Cardiac fibroblast (primary cell): ENCODE measurements at regions not wholly inside any gene's neighbourhood (a gene's known extent, or its start where the extent isn't known, plus 50 kb on each side); places are given as distances from the start of the nearest gene placed in this dataset.

Experiments used
- DNase-seq, 2 donors: peaks; one replicate each; pipeline versions ENCODE4 v3.0.0 to v3.0.0-alpha.2; 2010; ENCODE audit warnings: low read depth in 2 of 2
- H3K4me3 ChIP-seq, 2 donors: replicated peaks in 1 of 2; 1 replicate in 1 of 2; 2 replicates in 1 of 2; pipeline ENCODE4 v1.5.1; 2011; ENCODE audit warnings: low read depth in 2 of 2, low read length in 2 of 2, mild to moderate bottlenecking in 2 of 2, moderate library complexity in 1 of 2
- CTCF ChIP-seq: IDR thresholded peaks from one replicate; pipeline ENCODE4 v1.5.1; 2011; ENCODE audit warnings: low read depth, mild to moderate bottlenecking, low read length, inconsistent platforms

GRCh38 chr7:16066805-16067459 lies 354.4 kb downstream of the CRPPA start:
- no peak overlapping the region for H3K4me3 ChIP-seq
- no peak for TF ChIP-seq CTCF
- DNase-seq = peak; percentile 38 to 53

GRCh38 chr7:16065939-16066338 lies 355.4 kb downstream of the CRPPA start:
- TF ChIP-seq CTCF = no peak
- no peak for DNase-seq
- H3K4me3 ChIP-seq = no peak overlapping the region

GRCh38 chr7:16063716-16064675 lies 357.3 kb downstream of the CRPPA start:
- TF ChIP-seq CTCF = no peak
- DNase-seq = peak; percentile 32 to 63

GRCh38 chr7:16063221-16063620 lies 358.1 kb downstream of the CRPPA start:
- TF ChIP-seq CTCF = no peak
- no peak for DNase-seq
- H3K4me3 ChIP-seq = no peak overlapping the region

More at GRCh38 chr7:16063716-16064675, 357.3 kb downstream of the CRPPA start:
- H3K4me3 ChIP-seq = no peak overlapping the region

GRCh38 chr7:16062269-16062668 lies 359.1 kb downstream of the CRPPA start:
- no peak overlapping the region for H3K4me3 ChIP-seq
- DNase-seq = peak; percentile 73 to 90
- no peak for TF ChIP-seq CTCF

- no peak for TF ChIP-seq CTCF
- H3K4me3 ChIP-seq = no peak overlapping the region
- no peak for DNase-seq
Observed at GRCh38 chr7:16061630-16062029, 359.7 kb downstream of the CRPPA start.
